KOPT-K1 (cell line): ENCODE measurements at regions not wholly inside any gene's neighbourhood (a gene's known extent, or its start where the extent isn't known, plus 50 kb on each side); places are given as distances from the start of the nearest gene placed in this dataset.

Experiments
- H3K27ac ChIP-seq: fragments of 200-600 bp; sonication (generic); 2 replicates; pipeline ENCODE4 v1.5.1; 2016; ENCODE audit warnings: antibody characterized with exemption, mild to moderate bottlenecking, low read depth, low read length; ENCODE audit not compliant: poor library complexity, severe bottlenecking
- H3K36me3 ChIP-seq: fragments of 200-600 bp; sonication (generic); 2 replicates; pipeline ENCODE4 v1.5.1; 2017; ENCODE audit warnings: antibody characterized with exemption, mild to moderate bottlenecking, low read length, moderate library complexity; ENCODE audit not compliant: insufficient read depth
- H3K9me3 ChIP-seq: fragments of 200-600 bp; sonication (generic); 2 replicates; pipeline ENCODE4 v1.5.1; 2017; ENCODE audit warnings: antibody characterized with exemption, low read length, mild to moderate bottlenecking; ENCODE audit not compliant: insufficient read depth, poor library complexity, severe bottlenecking

DNA sequence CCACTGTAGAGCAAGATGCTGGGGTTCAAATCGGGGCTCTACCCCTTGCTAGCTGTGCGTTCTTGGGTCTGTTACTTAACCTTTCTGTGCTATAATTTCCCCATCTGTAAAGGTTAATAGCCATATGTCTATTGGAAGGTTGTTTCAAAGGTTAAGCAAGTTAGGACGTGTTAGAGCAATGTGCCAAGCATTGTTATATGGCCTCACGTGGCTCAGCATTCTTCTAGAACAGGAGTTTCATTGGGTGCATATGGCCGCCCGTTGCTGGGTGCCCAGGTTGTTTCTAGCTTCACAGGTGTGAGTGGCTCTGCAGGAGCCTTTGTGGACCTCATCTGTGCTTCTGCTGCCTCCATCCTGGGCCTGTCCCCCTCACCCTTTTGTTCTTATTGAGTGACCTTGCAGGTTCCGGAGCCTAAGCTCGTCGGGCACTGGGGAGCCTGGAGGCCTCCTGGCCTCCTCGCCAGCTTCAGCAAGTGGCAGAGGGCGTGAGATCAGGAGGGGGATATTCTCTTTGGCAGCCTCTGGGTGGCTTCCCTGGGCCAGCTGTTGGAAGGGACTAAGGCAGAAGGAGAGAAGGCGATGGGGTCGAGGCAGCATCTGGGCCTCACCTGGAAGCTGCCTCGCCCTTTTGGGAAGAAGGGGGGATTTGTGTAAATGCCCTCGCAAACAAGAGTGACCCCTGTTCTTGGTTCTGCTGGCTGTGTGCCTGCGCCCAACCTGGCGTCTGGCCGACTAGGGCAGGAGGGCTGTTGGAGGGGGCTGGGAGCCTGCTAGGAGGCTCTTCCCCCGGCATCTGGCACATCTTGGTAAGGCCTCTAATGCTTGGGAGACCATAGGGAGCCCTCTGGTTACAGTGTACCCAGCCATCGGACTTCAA lies 80.2 kb upstream of the CIBAR2 start:
- H3K9me3 ChIP-seq: peaks cover 5% of the 10 kb centered on the region
- H3K36me3 ChIP-seq: no peaks in the 10 kb centered on the region
- no peak overlapping the region for H3K27ac ChIP-seq

DNA sequence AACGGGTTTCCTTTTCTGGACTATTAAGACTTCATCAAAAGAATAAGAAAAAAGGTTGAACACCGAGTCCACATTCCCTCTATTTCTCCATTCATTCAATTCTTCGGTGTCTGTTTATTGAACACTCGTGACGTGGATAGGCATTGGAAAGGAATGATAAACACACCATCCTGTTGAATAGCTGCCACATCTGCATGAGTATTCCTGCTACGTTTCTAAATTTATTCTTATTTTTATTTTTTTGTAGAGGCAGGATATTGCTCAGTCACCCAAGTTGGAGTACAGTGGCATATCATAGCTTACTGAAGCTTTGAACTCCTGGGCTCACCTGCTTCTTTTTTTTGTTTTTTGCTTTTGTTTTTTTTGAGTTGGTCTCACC lies 80.8 kb upstream of the CIBAR2 start:
- Histone ChIP-seq H3K27ac (no peak overlapping the region), H3K36me3 (no peaks in the 10 kb centered on the region), H3K9me3 (peaks cover 5% of the 10 kb centered on the region)

DNA sequence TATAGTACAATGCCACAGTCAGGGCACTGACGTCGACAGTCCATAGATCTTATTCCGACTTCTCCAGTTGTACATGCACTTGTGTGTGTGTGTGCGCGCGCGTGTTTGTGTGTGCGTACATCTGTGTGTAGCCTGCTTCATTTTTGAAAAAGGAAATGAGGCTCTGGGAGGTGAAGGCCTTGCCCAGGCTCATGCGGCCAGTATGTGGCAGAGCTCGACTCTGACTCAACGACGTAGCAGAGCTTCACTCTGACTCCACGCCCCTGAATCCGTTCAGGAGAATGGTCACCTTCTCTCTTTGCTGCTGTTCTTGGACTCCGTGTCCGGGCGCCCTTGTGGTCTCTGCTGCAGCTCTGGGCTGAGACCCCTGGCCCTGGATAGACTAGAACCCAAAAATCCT lies 81.6 kb upstream of the CIBAR2 start:
- H3K27ac ChIP-seq: no peak overlapping the region
- no peaks in the 10 kb centered on the region for H3K36me3 ChIP-seq

DNA sequence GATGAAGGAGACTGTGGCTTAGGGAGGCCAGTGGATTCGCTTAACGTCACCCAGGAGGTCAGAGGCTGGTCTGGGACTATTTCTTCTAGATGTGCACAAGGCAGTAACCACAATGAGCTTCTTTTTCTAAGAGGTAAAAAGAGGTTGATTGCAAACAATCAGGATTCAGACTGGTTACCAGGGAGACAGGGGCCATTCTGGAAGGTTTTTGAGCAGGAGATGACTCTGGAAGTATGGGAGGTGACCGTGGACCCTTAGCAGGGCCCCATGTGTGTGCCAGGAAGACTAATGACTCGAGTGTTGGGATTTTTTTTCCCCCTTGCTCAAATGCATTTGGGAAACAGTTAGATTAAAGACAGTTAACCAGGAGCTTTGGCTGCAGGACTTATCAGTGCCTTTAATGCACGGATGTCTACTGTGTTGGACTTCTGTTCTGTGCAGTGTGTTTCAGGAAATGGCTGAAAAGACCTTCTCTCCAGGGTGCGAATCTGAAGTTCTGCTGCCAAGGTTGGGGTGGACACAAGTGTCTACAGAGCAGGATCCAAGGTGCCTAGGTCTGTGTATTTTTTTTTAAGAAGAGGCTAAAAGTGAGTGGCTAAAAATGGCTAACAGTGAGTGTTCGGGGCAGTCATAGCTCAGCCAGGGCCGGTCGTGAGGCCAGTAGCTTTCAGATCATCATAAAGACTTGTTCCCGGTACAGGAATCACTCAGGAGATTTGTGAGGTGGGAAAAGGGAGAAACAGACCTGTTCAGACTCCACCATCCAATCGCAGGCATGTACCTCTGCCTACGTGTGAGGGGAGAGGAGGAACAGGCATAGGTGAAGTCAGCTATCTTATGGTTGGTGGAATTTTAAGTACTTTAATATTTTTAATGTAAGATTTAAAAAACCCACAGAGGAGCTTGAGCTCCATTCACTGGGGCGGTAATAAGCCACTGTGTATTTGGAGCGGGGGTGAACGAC lies 82.3 kb upstream of the CIBAR2 start:
- Histone ChIP-seq H3K9me3 (peaks cover 5% of the 10 kb centered on the region), H3K36me3 (no peaks in the 10 kb centered on the region), H3K27ac (no peak overlapping the region)

More for the DNA sequence above, 81.6 kb upstream of the CIBAR2 start:
- peaks cover 5% of the 10 kb centered on the region for H3K9me3 ChIP-seq

DNA sequence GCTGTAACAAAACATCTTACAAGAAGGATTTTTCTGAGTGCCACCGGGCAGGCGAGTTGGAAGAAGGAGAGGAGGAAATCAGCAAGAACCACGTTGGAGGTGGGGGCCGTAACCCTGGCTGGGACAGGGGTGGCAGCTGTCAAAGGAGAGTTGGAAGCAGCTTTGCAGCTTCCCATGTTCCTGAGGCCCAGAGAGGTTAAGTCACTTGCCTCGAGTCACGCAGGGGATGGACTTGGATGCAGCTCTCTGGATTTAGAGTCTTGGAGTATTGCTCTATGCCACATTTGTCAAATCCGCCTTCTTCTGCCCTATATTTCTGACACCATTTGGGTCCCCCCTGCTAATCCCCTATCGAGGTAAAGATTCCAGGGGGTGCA lies 83.0 kb upstream of the CIBAR2 start:
- Histone ChIP-seq H3K9me3 (no peaks in the 10 kb centered on the region), H3K36me3 (no peaks in the 10 kb centered on the region), H3K27ac (no peak overlapping the region)

DNA sequence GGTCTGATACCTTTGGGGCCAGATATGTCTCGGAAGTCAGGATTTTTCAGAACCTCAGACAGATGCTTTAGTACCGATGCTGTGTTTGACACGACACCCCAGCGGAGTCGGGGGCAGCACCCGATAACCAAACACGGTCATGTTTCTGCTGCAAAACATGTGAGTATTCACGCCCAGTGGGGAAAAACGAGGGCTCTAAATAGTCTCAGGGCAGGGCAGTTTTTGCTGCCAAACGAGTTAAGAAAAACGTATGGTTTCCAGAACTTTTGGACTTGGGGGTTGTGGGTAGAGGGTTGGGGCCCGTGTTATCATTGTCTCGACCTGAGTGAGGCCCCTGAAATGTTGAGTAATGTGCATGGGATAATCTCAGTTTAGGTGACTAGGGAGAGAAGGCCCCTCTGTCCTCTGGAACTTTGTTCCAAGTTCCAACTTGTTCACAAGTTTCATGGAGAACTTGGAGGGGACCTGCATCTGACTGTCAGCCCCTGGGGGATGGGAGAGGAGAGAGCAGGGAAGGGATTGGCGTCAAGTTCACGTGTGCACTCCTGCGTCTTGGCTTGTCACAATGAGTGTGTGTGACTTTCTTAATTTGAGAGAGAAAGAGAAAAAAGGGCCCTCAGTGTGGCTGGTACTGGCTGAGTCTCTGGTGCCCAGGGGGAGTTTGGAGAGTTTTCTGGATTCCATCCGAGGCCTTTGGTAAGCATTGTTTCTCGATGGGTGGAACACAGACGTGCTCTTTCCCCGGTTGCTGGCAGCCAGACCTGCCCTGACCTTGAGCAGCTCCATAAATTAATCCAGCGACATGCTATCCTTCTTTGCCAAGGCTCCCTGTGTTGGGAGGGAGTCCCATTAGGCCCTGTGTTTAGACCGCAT lies 83.9 kb upstream of the CIBAR2 start:
- H3K27ac ChIP-seq: no peak overlapping the region

DNA sequence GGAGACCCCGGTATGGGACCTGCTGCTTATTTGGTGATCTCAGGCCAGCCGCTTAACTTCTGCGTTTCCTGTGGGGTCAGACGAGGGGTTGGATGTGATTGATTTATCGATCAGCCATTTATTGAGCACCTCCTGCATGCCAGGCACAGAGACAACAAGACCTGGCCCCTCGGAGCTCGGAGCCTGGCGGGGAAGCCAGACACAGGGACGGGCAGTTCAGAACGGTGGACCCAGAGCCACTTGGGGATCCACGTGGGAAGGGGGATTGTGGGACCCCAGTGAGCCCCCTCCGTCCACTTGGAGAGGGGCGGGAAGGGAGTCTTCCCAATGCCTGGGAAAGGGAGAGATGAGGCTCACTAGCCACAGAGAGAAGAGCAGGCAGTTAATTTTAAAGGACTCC lies 84.7 kb upstream of the CIBAR2 start:
- Histone ChIP-seq H3K27ac (no peak overlapping the region), H3K36me3 (no peaks in the 10 kb centered on the region), H3K9me3 (no peaks in the 10 kb centered on the region)

More for the DNA sequence above, 83.9 kb upstream of the CIBAR2 start:
- no peaks in the 10 kb centered on the region for H3K9me3 ChIP-seq
- H3K36me3 ChIP-seq: no peaks in the 10 kb centered on the region

DNA sequence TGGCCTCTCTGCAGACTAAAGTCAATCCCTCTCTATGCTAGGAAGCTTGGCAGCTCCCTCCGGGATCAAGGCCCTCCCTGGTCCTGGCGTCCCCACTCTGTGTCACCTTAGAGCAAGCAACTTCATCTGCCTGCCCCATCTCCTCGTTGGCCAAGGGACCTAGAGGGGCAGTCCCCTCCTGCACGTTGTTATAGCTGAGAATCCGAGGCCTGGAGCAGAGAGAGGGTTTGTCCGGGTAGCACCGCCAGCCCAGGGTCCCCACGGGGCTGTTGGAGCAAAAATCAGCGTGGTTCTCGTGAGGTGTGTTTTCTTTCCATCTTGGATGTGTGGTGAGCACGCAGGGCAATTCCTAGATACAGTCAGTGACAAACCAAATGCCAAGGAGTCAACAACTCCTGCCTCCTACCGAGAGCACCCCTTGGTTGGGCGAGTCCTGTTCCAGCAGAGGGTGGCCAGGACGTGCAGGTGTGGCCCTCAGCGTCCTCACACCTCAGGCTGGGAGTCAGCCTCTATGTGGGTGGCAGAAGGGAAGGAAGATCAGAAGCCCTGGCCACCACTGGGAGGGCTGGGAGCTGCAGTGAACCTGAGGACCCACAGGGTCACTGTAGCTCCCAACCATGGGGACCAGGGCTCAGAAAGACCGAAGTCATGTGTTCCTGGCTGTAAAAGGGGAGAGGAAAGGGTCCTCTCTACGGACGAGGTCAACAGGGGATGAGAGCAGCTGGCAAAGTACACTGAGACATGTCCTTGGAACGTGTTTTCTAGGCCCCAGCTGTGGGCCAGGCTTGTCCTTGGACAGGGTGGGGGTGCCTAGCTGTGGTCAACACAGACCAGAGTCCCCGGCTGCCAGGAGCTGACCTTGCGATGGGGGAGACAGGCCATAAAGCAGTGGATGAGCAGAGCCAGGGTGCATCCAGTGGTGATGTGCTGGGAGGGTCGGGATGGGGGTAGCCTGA lies 85.6 kb upstream of the CIBAR2 start:
- Histone ChIP-seq H3K9me3 (no peaks in the 10 kb centered on the region), H3K36me3 (no peaks in the 10 kb centered on the region), H3K27ac (no peak overlapping the region)

DNA sequence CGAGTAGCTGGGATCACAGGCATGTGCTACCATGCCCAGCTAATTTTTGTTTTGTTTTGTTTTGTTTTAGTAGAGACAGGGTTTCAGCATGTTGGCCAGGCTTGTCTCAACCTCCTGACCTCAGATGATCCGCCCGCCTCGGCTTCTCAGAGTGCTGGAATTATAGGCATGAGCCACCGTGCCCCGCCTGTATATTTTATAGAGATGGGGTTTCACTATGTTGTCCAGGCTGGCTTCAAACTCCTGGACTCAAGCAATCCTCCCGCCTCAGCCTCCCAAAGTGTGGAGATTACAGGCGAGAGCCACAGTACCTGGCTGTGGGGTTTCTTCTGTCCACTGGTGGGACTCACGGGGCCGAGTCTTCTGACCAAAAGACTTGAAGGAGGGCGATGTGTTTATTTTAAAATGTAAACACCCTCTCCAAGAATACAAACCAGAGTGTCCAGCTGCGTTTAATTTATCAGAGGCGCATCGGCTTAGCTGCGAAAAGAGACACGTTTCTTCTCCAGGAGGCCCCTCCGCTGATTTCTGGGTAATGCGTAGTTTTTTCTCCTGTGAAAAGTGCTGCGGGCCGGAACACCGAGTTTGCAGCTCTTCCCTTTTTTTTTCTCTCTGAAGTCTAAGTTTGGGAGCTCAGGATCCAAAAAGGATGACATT lies 86.9 kb upstream of the CIBAR2 start:
- no peak overlapping the region for H3K27ac ChIP-seq
- H3K9me3 ChIP-seq: no peaks in the 10 kb centered on the region
- no peaks in the 10 kb centered on the region for H3K36me3 ChIP-seq

DNA sequence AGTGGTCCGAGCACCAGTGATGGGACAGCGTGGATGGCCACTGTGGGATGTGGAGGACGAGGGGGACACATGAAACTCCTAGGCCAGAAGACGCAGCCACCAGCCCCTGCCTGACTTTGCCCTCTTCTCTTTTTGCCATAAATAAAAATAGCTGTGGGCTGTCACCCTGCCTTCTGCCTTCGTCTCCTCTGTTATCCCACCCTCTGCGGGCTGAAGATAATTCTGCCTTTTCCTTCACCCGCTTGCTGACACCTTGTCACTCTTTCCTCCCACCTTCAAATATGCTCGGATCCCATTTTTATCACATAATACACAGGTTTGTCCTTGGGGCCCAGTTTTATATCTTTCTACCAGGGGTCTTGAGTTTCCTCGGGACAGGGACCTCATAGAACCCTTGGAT lies 87.6 kb upstream of the CIBAR2 start:
- no peak overlapping the region for H3K27ac ChIP-seq
- H3K9me3 ChIP-seq: no peaks in the 10 kb centered on the region
- no peaks in the 10 kb centered on the region for H3K36me3 ChIP-seq

DNA sequence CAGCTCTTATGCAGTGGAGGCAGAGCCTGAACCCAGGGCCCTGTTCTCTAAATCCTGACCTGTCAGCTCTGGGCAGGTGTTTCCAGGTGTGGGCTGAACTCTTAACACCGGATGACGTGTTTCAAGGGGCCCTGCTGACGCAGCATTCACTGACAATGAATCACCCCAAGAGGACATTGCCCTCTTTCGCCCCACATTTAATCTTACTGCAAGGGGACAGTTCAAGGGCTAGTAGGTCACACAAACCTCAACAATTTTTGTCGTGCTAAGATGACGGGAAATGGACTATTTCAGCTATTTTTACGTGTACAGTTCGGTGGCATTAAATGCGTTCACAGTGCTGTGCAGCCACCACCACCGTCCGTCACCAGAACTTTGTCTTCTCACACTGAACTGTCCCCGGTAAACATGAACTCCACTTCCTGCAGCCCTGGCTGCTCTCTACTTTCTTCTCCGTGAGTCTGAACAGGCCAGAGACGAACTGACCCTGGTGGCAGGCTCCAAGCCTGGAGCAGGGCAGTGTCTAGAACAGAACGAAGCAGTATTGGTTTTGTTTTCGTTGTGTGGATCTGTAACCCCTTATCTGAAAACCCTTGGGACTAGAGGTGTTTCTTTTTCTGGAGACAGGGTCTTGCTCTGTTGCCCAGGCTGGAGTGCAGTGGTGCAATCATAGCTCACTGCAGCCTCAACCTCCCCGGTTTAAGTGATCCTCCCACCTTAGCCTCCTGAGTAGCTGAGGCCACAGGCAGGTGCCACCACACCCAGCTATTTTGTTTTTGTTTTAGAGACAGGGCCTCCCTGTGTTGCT lies 88.4 kb upstream of the CIBAR2 start:
- no peaks in the 10 kb centered on the region for H3K9me3 ChIP-seq
- H3K27ac ChIP-seq: no peak overlapping the region
- no peaks in the 10 kb centered on the region for H3K36me3 ChIP-seq

DNA sequence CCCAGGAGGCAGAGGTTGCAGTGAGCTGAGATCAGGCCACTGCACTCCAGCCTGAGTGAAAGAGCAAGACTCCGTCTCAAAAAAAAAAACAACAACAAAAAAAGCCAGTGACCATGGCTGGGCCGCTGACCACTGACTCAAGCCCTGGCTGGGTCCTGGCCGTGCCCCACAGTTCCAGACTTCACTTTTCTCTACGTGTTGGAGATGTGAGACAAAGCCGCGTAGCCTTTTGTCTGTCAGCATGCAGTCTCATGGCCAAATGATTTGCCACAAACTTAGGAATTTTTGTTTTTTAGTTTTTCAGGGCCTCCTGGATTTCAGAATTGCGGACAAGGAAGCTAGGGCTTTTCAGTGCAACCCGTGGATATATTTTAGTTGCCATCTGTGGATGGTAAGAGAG lies 89.3 kb upstream of the CIBAR2 start:
- no peak overlapping the region for H3K27ac ChIP-seq
- no peaks in the 10 kb centered on the region for H3K36me3 ChIP-seq
- H3K9me3 ChIP-seq: no peaks in the 10 kb centered on the region

DNA sequence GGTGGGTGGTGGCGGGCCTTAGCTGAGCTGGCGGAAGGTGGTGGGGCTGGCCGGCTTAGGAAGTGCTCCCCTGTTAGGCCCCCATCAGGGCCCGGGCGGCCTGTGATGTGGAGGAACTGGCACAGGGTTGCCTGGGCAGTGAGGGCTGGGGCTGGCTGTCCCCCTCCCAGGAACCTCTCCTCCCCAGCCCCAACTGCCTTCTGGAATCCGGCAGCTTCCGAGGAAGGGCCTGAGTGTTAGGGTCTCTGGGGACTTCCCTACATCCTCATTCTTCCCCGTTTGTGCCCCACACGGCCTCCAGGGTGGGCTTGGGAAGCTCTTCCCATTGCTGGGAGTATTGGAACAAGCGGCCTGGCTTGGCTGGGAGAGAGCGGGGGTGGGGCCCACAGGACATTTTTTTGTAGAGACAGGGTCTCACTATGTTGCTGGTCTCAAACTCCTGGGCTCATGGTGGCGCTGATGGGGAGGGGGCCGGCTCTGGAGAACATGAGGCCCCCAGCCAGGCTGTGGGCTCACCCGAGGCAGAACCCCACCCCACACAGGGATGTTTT lies 89.9 kb upstream of the CIBAR2 start:
- Histone ChIP-seq H3K27ac (no peak overlapping the region), H3K36me3 (no peaks in the 10 kb centered on the region)

More for the DNA sequence above, 89.9 kb upstream of the CIBAR2 start:
- no peaks in the 10 kb centered on the region for H3K9me3 ChIP-seq
